ENCODE measurements at regions not wholly inside any gene's neighbourhood (a gene's known extent, or its start where the extent isn't known, plus 50 kb on each side); places are given as distances from the start of the nearest gene placed in this dataset.

- no peak for DNase-seq (ENCODE audit: low spot score)
These were observed 98.2 kb upstream of the GCFC2 start for GRCh38 chr2:75808793-75809535.

GRCh38 chr2:75807992-75808391, 97.3 kb upstream of the GCFC2 start:
- DNase-seq (ENCODE audit: low spot score) = no peak

DNA sequence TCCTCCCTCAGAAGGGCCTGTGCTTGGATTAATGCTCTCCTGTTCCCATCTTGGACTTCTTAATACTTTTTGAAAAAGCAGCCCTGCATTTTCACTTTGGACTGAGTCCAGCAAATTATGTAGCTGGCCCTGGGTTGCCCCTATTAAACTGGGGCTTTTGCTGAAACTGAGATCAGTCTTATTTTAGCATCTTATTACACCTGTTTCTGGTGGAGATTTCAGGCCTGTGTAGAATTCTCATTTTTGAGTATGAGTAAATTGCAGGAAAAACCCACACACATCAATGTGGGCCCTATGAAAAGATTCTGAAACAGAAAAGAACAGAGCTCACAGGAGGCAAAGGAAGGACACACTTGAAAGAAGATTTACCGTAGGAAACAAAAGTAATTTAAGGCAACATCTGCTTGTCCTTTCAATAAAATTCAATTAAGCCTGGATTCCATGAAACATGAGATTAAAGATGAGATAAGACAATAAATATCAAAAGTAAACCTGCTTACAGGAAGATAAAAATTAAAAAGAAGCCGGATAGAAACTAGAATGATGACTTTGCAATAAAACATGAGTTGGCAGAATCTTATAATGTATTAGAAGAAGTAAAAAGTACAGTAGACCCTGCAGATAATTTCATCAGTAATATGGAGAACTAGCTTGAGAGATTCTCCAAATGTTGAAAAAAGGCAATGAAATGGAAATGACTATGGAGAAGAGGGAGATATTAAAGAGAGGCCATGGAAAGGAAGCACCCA, 90.7 kb upstream of the GCFC2 start:
- DNase-seq (ENCODE audit: low spot score) = no peak

DNA sequence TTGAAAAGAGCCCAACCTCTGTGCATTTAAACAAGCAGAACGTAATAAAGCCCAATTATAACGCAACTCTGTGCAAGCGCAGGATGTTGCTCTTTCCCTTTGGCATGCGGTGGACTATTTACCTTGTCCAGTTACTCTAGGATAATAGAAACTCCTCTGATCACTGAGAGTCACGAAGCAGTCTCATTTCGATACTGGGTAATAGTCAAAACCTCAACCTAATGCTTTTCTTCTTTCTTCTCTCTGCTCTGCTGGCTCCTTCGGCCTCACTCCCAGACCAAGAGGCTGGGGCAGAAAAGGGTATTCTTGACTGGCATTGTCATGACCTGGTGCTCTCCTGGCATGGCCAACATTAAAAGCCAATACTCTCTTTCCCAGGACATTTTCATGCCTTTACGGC, 89.7 kb upstream of the GCFC2 start:
- DNase-seq (ENCODE audit: low spot score) = no peak

DNA sequence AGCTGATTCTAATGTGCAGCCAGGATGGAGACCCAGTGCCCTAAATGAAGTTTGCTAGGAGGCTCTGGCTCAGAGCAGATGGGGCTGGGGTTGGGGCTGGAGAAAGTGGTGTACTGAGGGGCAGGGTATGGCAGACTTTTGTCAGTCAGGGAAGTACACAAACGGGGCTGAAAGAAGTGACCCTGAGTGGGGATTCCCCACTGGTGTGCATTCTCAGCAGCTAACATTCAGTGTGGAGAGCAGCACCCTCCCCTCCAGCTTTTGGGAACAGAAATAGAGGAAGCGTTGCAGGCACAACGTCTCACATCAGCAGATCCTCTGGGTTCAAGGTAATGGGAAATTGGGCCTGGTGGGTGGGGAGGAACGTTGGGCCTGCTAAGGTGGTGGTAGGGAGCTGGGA, 89.1 kb upstream of the GCFC2 start:
- no peak for DNase-seq (ENCODE audit: low spot score)

GRCh38 chr2:75798569-75798968, 87.9 kb upstream of the GCFC2 start:
- no peak for DNase-seq (ENCODE audit: low spot score)

- DNase-seq (ENCODE audit: low spot score) = no peak
These were observed 82.3 kb upstream of the GCFC2 start for GRCh38 chr2:75792996-75793395.

- DNase-seq (ENCODE audit: low spot score) = no peak
These were observed 81.4 kb upstream of the GCFC2 start for GRCh38 chr2:75792146-75792545.

- DNase-seq (ENCODE audit: low spot score) = no peak
These were observed 80.2 kb upstream of the GCFC2 start for GRCh38 chr2:75790814-75791467.

DNA sequence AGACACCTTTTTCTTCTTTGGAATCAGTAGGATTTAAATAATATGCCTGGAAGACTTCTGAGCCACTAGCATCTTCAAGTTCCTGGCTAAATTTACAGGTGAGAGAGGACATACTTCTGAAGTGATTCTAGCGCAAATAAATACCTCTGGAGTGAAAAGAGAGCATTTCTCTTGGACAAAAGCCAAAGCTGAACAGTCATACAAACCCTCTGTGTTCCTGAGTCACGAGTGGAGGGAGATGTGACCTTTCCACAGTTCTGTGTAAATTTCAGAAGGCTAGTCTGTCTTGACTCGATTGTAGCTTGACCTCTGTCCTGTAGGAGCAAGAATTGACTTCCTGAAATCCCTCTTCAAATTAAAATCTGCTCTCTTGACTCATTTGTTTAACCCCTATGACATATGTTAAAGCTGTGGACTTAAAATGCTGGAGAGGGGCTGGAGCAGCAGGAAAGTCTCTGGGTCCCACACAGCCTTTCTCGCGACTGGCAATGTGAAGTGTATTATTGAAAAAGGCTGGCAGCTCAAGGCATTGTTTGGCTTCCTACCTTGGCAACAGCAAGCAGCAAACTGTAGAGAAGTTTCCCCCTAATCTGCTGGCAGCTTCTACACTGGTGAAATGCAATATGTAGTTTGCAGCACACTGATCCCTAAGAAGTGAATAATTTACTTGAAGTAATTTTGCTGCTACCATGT, 79.6 kb upstream of the GCFC2 start:
- DNase-seq (ENCODE audit: low spot score) = no peak

DNA sequence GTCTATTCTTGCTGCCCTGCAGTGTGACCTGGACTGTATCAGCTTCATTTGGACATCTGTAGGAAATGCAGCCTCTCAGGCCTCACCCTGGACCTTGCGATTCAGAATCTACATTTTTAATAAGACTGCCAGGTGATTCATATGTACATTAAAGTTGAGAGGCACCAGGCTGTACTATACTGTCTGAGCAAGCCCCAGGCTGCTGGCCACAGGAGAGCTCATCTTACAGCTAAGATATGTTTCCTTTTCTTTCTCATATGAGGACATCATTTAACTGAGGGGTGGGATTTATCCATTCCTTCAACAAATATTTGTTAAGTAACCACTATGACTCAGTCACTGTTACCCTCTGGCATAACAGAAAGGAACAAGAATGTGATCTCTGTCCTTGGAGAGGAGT, 78.2 kb upstream of the GCFC2 start:
- no peak for DNase-seq (ENCODE audit: low spot score)

DNA sequence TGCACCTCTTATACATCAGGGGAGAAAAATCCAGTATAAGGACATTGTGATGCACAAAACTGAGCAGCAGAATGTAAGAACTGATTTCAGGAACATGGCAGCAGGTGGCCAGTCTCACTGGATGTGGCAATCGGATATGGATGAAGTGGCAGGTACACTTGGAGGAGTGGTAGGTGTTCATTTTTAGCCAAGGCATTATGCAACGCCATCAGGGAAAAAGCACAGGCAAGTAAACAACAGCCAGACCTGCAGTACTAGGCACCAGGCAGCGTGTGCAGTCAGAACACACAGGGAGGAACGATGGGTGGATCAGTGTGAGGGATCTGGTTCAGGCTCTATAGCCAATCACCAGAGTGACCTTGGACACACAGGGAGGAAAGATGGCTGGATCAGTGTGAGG, 77.4 kb upstream of the GCFC2 start:
- DNase-seq (ENCODE audit: low spot score) = no peak

DNA sequence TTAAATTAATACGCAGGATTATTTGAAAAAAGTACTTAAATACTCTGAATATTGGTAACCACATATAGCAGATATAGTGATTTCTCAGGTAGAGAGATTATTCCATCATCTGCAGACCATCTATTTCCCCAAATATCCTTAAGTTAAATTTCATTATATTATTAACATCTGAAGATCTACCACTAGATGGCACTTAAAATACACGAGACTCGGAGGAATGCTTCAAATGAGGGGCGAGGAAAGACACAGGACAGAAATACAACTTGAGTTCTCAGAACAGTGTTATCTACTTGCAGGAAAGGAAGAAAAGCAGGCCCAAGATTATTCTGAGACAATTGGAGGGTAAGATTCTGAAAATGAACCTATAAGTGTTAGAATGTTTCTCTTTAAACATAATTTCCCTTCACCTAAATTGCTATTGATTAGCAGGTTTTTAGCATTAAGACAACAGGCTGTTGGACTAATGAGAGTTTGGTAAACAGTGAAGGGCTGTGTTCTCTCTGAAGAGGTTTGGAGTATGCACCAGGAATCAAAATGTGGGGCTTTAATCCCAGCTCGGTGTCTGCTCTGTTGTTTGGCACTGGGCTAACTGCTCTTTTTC, 76.9 kb upstream of the GCFC2 start:
- DNase-seq (ENCODE audit: low spot score) = peak; percentile 72

- no peak for DNase-seq (ENCODE audit: low spot score)
These were observed 64.7 kb upstream of the GCFC2 start for GRCh38 chr2:75775311-75775823.

DNA sequence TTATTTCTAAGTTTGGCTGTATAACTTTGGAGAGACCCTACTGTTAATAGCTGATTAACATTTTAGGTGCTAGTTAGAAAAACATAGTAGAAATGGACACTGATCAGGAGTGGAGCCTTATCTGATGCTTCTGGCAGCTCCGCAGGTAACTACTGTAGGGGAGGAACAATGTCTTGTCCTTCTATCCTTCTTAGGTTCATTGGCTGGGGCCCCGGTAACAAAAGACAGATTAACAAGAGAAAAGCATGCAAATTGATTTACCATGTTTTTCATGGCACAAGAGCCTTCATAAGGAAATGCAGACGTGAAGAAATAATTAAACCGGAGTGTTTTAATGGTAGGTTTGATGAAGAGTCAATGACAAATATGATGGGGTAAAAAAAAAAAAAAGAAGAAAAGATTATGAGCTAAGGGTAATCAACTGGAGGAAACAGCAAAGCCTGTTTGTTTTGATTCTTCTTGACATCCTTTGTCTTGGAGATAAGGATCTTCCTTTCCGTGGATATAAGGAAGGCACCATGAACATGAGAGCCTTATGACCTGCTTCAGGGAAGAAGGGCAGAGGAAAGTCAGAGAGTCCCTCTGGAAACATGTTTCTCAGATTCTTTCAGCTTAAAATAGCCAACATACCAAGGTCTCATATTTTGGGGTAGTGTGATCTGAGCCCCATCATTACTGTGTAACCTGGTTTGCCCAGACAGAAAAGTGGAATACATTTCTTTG, 62.4 kb upstream of the GCFC2 start:
- DNase-seq (ENCODE audit: low spot score) = no peak

GRCh38 chr2:75765798-75766197, 55.1 kb upstream of the GCFC2 start:
- no peak for DNase-seq (ENCODE audit: low spot score)

GRCh38 chr2:75764611-75765010, 53.9 kb upstream of the GCFC2 start:
- DNase-seq (ENCODE audit: low spot score) = no peak

All from pons (tissue), 1 donor.